H9 (cell line): ENCODE measurements at regions not wholly inside any gene's neighbourhood (a gene's known extent, or its start where the extent isn't known, plus 50 kb on each side); places are given as distances from the start of the nearest gene placed in this dataset.

Experiments
- DNase-seq: peaks from one replicate; pipeline ENCODE4 v3.0.0-alpha.2; 2017
- H2AFZ ChIP-seq: one replicate; pipeline ENCODE4 v1.6.1; 2013; ENCODE audit warnings: mild to moderate bottlenecking, low read length, control low read depth, moderate library complexity
- H2AK5ac ChIP-seq: 2 replicates; pipeline ENCODE4 v1.6.1; 2013; ENCODE audit warnings: low read length, control low read depth, mixed read lengths; ENCODE audit not compliant: insufficient read length
- H2BK120ac ChIP-seq: one replicate; pipeline ENCODE4 v1.6.1; 2013; ENCODE audit warnings: low read depth, mild to moderate bottlenecking, low read length, control low read depth, inconsistent platforms; ENCODE audit not compliant: poor library complexity, severe bottlenecking
- H2BK12ac ChIP-seq: 2 replicates; pipeline ENCODE4 v1.6.1; 2013; ENCODE audit warnings: low read length, control low read depth, mixed read lengths, low read depth; ENCODE audit not compliant: insufficient read length
- H2BK15ac ChIP-seq: 2 replicates; pipeline ENCODE4 v1.6.1; 2013; ENCODE audit warnings: low read depth, low read length, control low read depth
- H2BK20ac ChIP-seq: one replicate; pipeline ENCODE4 v1.6.1; 2013; ENCODE audit warnings: low read depth, mild to moderate bottlenecking, low read length, control low read depth, inconsistent platforms; ENCODE audit not compliant: poor library complexity, severe bottlenecking
- H2BK5ac ChIP-seq: 2 replicates; pipeline ENCODE4 v1.6.1; 2013; ENCODE audit warnings: low read length, control low read depth, mixed read lengths; ENCODE audit not compliant: insufficient read length
- H3K14ac ChIP-seq: 2 replicates; pipeline ENCODE4 v1.6.1; 2013; ENCODE audit warnings: low read length, control low read depth; ENCODE audit not compliant: insufficient read depth
- H3K18ac ChIP-seq: 2 replicates; pipeline ENCODE4 v1.6.1; 2013; ENCODE audit warnings: low read depth, mild to moderate bottlenecking, mixed read lengths, low read length, control low read depth; ENCODE audit not compliant: insufficient read length
- H3K23ac ChIP-seq: 2 replicates; pipeline ENCODE4 v1.6.1; 2013; ENCODE audit warnings: low read length, control low read depth, mixed read lengths, low read depth; ENCODE audit not compliant: insufficient read length
- H3K23me2 ChIP-seq: 2 replicates; pipeline ENCODE4 v1.6.1; 2013; ENCODE audit warnings: low read depth, mild to moderate bottlenecking, mixed read lengths, low read length, control low read depth; ENCODE audit not compliant: insufficient read length, poor library complexity, severe bottlenecking
- H3K27ac ChIP-seq: 2 replicates; pipeline ENCODE4 v1.5.1; 2013; ENCODE audit warnings: low read length, control low read depth, mixed read lengths, low read depth; ENCODE audit not compliant: insufficient read length
- H3K27me3 ChIP-seq: 2 replicates; pipeline ENCODE4 v1.6.1; 2013; ENCODE audit warnings: low read length, control low read depth, inconsistent platforms; ENCODE audit not compliant: insufficient read depth
- H3K4ac ChIP-seq: 2 replicates; pipeline ENCODE4 v1.6.1; 2013; ENCODE audit warnings: low read depth, mild to moderate bottlenecking, control low read depth, inconsistent platforms, low read length, moderate library complexity
- H3K4me1 ChIP-seq: 2 replicates; pipeline ENCODE4 v1.6.1; 2013; ENCODE audit warnings: low read length, control low read depth, inconsistent platforms; ENCODE audit not compliant: insufficient read depth
- H3K4me2 ChIP-seq: 2 replicates; pipeline ENCODE4 v1.6.1; 2013; ENCODE audit warnings: low read length, control low read depth, mixed read lengths; ENCODE audit not compliant: insufficient read length, insufficient read depth
- H3K56ac ChIP-seq: 2 replicates; pipeline ENCODE4 v1.6.1; 2013; ENCODE audit warnings: low read depth, mild to moderate bottlenecking, mixed read lengths, low read length, control low read depth; ENCODE audit not compliant: insufficient read length
- H3K79me1 ChIP-seq: 2 replicates; pipeline ENCODE4 v1.6.1; 2013; ENCODE audit warnings: low read depth, mild to moderate bottlenecking, moderate library complexity, low read length, control low read depth, inconsistent platforms; ENCODE audit not compliant: insufficient read depth, poor library complexity, severe bottlenecking
- H3K79me2 ChIP-seq: 2 replicates; pipeline ENCODE4 v1.6.1; 2013; ENCODE audit warnings: low read length, control low read depth, inconsistent platforms; ENCODE audit not compliant: insufficient read depth
- H3K9ac ChIP-seq: 2 replicates; pipeline ENCODE4 v1.6.1; 2013; ENCODE audit warnings: low read length, control low read depth, mixed read lengths; ENCODE audit not compliant: insufficient read length; ENCODE audit errors: extremely low read depth
- H3K9me3 ChIP-seq: one replicate; pipeline ENCODE4 v1.6.1; 2013; ENCODE audit warnings: low read depth, low read length, inconsistent platforms; ENCODE audit not compliant: control insufficient read depth
- H3T11ph ChIP-seq: one replicate; pipeline ENCODE4 v1.6.1; 2013; ENCODE audit warnings: mild to moderate bottlenecking, low read length, control low read depth, inconsistent platforms
- H4K20me1 ChIP-seq: one replicate; pipeline ENCODE4 v1.6.1; 2013; ENCODE audit not compliant: control insufficient read depth, insufficient read length, insufficient read depth
- H4K5ac ChIP-seq: 2 replicates; pipeline ENCODE4 v1.6.1; 2013; ENCODE audit warnings: low read depth, mild to moderate bottlenecking, mixed read lengths, low read length, control low read depth; ENCODE audit not compliant: insufficient read length
- H4K8ac ChIP-seq: replicated peaks from 2 replicates; pipeline ENCODE4 v1.6.1; 2013; ENCODE audit warnings: low read length, control low read depth, mixed read lengths, low read depth; ENCODE audit not compliant: insufficient read length
- H4K91ac ChIP-seq: 2 replicates; pipeline ENCODE4 v1.6.1; 2013; ENCODE audit warnings: low read depth, mild to moderate bottlenecking, moderate library complexity, mixed read lengths, low read length, control low read depth; ENCODE audit not compliant: insufficient read length
- H3K27ac Mint-ChIP-seq, 3 experiments: 2 replicates in 2 of 3; 3 replicates in 1 of 3; pipeline ENCODE4 v1.8.0; 2020 to 2021; ENCODE audit warnings: mixed read lengths in 3 of 3, mild to moderate bottlenecking in 1 of 3, moderate library complexity in 1 of 3
- H3K27me3 Mint-ChIP-seq: 2 replicates; pipeline ENCODE4 v1.8.0; 2021; ENCODE audit warnings: low read depth, mild to moderate bottlenecking, moderate library complexity, mixed read lengths
- H3K36me3 Mint-ChIP-seq, 3 experiments: 2 replicates in 2 of 3; 3 replicates in 1 of 3; pipeline ENCODE4 v1.8.0; 2020 to 2021; ENCODE audit warnings: low read depth in 3 of 3, mixed read lengths in 3 of 3; ENCODE audit not compliant: insufficient read depth in 1 of 3
- H3K4me1 Mint-ChIP-seq, 2 experiments: 2 replicates each; pipeline ENCODE4 v1.8.0; 2020; ENCODE audit warnings: mixed read lengths in 2 of 2
- H3K4me3 Mint-ChIP-seq, 2 experiments: 2 replicates in 1 of 2; 3 replicates in 1 of 2; pipeline ENCODE4 v1.8.0; 2020 to 2021; ENCODE audit warnings: mild to moderate bottlenecking in 2 of 2, mixed read lengths in 2 of 2, moderate library complexity in 1 of 2
- H3K9me3 Mint-ChIP-seq, 2 experiments: 2 replicates in 1 of 2; 3 replicates in 1 of 2; pipeline ENCODE4 v1.8.0; 2020; ENCODE audit warnings: mild to moderate bottlenecking in 2 of 2, mixed read lengths in 2 of 2, moderate library complexity in 1 of 2
- WGBS: extraction: QIAGEN DNeasy Blood & Tissue Kit; methylation state at CpG from one replicate; pipeline ENCODE4 v1.1.7; 2013; ENCODE audit warnings: missing lambda C conversion rate, low lambda C conversion rate, mixed read lengths; ENCODE audit not compliant: insufficient read length; ENCODE audit errors: extremely low coverage; 5-methylcytosine and 5-hydroxymethylcytosine counted together
- TF ChIP-seq, protein P1 (sequence below): fragments of 200-600 bp; sonication (generic); conservative IDR thresholded peaks from 3 replicates; pipeline ENCODE4 v1.8.0; 2021; ENCODE audit warnings: antibody characterized with exemption, mild to moderate bottlenecking

DNA sequence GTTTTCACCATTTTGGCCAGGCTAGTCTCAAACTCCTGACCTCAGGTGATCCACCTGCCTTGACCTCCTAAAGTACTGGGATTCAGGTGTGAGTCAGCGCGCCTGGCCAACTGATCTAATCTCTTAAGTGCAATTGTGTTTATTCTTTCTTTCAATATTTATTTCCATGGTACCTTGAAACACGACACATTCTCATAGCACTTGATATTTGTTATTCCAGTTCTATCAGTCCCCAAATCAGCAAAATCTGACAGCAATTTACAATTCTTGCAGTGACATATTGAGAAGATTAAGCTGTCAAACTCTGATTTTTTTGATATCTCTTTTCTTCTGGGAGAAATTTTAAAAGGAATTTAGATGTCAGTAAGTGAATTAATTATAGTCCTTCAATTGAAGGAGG is 218.1 kb upstream of the FAT4 start:
- no peak overlapping the region for H2BK5ac ChIP-seq

More for the DNA sequence above, 218.1 kb upstream of the FAT4 start:
- H3K9ac ChIP-seq = no peak overlapping the region
- H3K56ac ChIP-seq = no peak overlapping the region
- H2BK20ac ChIP-seq = no peak overlapping the region
- H3K4me1 ChIP-seq = no peaks in the 10 kb centered on the region
- Mint-ChIP-seq H3K9me3 (no peaks in the 10 kb centered on the region), H3K36me3 (no peaks in the 10 kb centered on the region), H3K4me1 (peaks cover under 1 to 4% of the 10 kb centered on the region in 2 experiments; a peak in 1 of 4 replicates), H3K27ac (no peak overlapping the region), H3K4me3 (no peak overlapping the region), H3K27me3 (no peaks in the 10 kb centered on the region)
- no peak overlapping the region for H3K4me2 ChIP-seq
- no peaks in the 10 kb centered on the region for H3K79me1 ChIP-seq
- no peak for DNase-seq
- no peaks in the 10 kb centered on the region for H3K23me2 ChIP-seq
- no peak overlapping the region for H4K5ac ChIP-seq
- no peak overlapping the region for H3K27ac ChIP-seq
- no peak overlapping the region for H3T11ph ChIP-seq
- no peak overlapping the region for H4K8ac ChIP-seq
- TF ChIP-seq, protein P1, sequence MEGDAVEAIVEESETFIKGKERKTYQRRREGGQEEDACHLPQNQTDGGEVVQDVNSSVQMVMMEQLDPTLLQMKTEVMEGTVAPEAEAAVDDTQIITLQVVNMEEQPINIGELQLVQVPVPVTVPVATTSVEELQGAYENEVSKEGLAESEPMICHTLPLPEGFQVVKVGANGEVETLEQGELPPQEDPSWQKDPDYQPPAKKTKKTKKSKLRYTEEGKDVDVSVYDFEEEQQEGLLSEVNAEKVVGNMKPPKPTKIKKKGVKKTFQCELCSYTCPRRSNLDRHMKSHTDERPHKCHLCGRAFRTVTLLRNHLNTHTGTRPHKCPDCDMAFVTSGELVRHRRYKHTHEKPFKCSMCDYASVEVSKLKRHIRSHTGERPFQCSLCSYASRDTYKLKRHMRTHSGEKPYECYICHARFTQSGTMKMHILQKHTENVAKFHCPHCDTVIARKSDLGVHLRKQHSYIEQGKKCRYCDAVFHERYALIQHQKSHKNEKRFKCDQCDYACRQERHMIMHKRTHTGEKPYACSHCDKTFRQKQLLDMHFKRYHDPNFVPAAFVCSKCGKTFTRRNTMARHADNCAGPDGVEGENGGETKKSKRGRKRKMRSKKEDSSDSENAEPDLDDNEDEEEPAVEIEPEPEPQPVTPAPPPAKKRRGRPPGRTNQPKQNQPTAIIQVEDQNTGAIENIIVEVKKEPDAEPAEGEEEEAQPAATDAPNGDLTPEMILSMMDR = no peak
- H3K9me3 ChIP-seq = no peaks in the 10 kb centered on the region
- no peak overlapping the region for H2BK15ac ChIP-seq
- no peak overlapping the region for H4K91ac ChIP-seq
- no peak overlapping the region for H2BK12ac ChIP-seq
- no peaks in the 10 kb centered on the region for H3K79me2 ChIP-seq
- no peaks in the 10 kb centered on the region for H4K20me1 ChIP-seq
- no peak overlapping the region for H2AFZ ChIP-seq
- H3K4ac ChIP-seq = no peak overlapping the region
- no CpG with 5 or more reads among the region's 3 CpGs for WGBS
- H2AK5ac ChIP-seq = no peak overlapping the region
- no peak overlapping the region for H3K23ac ChIP-seq
- no peak overlapping the region for H3K18ac ChIP-seq
- no peaks in the 10 kb centered on the region for H3K27me3 ChIP-seq
- no peak overlapping the region for H2BK120ac ChIP-seq
- no peak overlapping the region for H3K14ac ChIP-seq
